ENCODE measurements at regions not wholly inside any gene's neighbourhood (a gene's known extent, or its start where the extent isn't known, plus 50 kb on each side); places are given as distances from the start of the nearest gene placed in this dataset.

DNA sequence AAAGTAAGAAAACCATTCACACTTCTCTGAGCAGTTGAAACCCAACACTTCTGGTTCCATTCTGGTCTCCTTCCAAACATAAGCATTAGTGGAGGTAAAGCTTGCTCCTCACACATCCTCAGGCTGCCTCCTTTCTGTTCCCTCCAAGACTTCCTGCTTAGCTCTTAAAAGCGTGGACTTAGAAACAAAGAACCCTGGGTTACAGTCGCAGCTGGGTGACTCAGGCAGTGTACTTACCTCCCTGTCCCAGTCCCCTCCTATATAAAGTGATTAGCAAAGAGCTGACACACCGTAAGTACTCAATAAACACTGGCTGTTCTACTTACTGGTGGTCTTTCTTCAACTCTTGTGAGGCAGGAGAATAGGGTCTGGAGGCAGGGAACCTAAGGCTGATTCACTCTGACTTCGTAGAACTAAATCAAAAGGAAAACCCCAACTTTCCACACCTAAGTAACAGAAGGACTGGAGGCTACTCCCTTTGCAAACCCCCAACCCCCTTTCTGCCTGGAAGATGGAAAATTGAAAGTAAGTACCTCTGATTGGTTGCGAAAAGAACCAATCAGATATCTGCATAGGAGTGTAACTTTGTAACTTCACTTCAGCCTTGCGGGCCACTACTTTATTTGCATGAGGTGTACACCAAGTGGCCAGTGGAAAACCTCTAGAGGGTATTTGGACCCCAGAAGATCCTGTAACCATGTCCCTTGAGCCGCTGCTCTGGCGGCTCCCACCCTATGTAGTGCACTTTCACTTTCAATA, 165.4 kb downstream of the SUCLA2 start:
- TF ChIP-seq, protein P1, sequence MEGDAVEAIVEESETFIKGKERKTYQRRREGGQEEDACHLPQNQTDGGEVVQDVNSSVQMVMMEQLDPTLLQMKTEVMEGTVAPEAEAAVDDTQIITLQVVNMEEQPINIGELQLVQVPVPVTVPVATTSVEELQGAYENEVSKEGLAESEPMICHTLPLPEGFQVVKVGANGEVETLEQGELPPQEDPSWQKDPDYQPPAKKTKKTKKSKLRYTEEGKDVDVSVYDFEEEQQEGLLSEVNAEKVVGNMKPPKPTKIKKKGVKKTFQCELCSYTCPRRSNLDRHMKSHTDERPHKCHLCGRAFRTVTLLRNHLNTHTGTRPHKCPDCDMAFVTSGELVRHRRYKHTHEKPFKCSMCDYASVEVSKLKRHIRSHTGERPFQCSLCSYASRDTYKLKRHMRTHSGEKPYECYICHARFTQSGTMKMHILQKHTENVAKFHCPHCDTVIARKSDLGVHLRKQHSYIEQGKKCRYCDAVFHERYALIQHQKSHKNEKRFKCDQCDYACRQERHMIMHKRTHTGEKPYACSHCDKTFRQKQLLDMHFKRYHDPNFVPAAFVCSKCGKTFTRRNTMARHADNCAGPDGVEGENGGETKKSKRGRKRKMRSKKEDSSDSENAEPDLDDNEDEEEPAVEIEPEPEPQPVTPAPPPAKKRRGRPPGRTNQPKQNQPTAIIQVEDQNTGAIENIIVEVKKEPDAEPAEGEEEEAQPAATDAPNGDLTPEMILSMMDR (IDR thresholded peaks at IDR 0.05) = no peak
- TF ChIP-seq POLR2A (IDR thresholded peaks at IDR 0.05) = no peak
